ENCODE measurements at regions not wholly inside any gene's neighbourhood (a gene's known extent, or its start where the extent isn't known, plus 50 kb on each side); places are given as distances from the start of the nearest gene placed in this dataset.

DNA sequence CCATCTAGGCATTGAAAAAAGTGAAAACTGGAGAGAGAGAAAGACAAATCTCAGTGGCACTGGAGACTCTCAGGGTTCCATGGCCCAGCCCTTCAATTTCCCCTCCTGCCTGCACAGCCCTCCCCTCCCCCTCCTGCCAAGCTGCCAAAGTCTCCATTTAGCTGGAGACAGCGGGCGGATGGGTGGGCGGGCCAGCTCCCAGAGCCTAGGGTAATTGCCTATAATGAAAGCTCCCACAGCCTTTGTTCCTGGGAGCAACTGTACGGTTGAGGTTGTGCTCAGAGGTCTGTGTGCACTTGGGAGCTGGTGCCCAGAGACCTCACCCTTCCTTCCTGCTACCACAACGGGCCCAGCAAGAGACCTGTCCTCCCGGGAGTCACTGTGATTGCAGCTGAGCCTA lies 89.6 kb downstream of the NAV1 start:
- TF ChIP-seq, protein P1, sequence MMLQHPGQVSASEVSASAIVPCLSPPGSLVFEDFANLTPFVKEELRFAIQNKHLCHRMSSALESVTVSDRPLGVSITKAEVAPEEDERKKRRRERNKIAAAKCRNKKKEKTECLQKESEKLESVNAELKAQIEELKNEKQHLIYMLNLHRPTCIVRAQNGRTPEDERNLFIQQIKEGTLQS (IDR thresholded peaks at IDR 0.05): no peak
- no peak for TF ChIP-seq POLR2AphosphoS5 (IDR thresholded peaks at IDR 0.05; ENCODE audit: low read depth, low read length)
- TF ChIP-seq, protein P2, sequence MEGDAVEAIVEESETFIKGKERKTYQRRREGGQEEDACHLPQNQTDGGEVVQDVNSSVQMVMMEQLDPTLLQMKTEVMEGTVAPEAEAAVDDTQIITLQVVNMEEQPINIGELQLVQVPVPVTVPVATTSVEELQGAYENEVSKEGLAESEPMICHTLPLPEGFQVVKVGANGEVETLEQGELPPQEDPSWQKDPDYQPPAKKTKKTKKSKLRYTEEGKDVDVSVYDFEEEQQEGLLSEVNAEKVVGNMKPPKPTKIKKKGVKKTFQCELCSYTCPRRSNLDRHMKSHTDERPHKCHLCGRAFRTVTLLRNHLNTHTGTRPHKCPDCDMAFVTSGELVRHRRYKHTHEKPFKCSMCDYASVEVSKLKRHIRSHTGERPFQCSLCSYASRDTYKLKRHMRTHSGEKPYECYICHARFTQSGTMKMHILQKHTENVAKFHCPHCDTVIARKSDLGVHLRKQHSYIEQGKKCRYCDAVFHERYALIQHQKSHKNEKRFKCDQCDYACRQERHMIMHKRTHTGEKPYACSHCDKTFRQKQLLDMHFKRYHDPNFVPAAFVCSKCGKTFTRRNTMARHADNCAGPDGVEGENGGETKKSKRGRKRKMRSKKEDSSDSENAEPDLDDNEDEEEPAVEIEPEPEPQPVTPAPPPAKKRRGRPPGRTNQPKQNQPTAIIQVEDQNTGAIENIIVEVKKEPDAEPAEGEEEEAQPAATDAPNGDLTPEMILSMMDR (IDR thresholded peaks at IDR 0.05 in 2 of 3, conservative IDR thresholded peaks at IDR 0.05 in 1 of 3; ENCODE audit: borderline replicate concordance in 1 of 3, insufficient read depth in 1 of 3, low read depth in 2 of 3, low read length in 2 of 3): no peak
- no peak for TF ChIP-seq RAD21 (IDR thresholded peaks at IDR 0.05; ENCODE audit: low read depth)
- TF ChIP-seq, protein P3, sequence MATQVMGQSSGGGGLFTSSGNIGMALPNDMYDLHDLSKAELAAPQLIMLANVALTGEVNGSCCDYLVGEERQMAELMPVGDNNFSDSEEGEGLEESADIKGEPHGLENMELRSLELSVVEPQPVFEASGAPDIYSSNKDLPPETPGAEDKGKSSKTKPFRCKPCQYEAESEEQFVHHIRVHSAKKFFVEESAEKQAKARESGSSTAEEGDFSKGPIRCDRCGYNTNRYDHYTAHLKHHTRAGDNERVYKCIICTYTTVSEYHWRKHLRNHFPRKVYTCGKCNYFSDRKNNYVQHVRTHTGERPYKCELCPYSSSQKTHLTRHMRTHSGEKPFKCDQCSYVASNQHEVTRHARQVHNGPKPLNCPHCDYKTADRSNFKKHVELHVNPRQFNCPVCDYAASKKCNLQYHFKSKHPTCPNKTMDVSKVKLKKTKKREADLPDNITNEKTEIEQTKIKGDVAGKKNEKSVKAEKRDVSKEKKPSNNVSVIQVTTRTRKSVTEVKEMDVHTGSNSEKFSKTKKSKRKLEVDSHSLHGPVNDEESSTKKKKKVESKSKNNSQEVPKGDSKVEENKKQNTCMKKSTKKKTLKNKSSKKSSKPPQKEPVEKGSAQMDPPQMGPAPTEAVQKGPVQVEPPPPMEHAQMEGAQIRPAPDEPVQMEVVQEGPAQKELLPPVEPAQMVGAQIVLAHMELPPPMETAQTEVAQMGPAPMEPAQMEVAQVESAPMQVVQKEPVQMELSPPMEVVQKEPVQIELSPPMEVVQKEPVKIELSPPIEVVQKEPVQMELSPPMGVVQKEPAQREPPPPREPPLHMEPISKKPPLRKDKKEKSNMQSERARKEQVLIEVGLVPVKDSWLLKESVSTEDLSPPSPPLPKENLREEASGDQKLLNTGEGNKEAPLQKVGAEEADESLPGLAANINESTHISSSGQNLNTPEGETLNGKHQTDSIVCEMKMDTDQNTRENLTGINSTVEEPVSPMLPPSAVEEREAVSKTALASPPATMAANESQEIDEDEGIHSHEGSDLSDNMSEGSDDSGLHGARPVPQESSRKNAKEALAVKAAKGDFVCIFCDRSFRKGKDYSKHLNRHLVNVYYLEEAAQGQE (IDR thresholded peaks at IDR 0.05; ENCODE audit: low read depth): no peak
- no peak for TF ChIP-seq ELF1 (IDR thresholded peaks at IDR 0.05; ENCODE audit: borderline replicate concordance, low read depth)
- TF ChIP-seq JUND (IDR thresholded peaks at IDR 0.05): no peak
- TF ChIP-seq EZH2phosphoT487 (IDR thresholded peaks at IDR 0.05; ENCODE audit: borderline replicate concordance): no peak
- TF ChIP-seq EZH2 (IDR thresholded peaks at IDR 0.05): no peak
- no peak for TF ChIP-seq EGR1 (IDR thresholded peaks at IDR 0.05; ENCODE audit: low read depth)
- TF ChIP-seq, protein P4, sequence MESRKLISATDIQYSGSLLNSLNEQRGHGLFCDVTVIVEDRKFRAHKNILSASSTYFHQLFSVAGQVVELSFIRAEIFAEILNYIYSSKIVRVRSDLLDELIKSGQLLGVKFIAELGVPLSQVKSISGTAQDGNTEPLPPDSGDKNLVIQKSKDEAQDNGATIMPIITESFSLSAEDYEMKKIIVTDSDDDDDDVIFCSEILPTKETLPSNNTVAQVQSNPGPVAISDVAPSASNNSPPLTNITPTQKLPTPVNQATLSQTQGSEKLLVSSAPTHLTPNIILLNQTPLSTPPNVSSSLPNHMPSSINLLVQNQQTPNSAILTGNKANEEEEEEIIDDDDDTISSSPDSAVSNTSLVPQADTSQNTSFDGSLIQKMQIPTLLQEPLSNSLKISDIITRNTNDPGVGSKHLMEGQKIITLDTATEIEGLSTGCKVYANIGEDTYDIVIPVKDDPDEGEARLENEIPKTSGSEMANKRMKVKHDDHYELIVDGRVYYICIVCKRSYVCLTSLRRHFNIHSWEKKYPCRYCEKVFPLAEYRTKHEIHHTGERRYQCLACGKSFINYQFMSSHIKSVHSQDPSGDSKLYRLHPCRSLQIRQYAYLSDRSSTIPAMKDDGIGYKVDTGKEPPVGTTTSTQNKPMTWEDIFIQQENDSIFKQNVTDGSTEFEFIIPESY (IDR thresholded peaks at IDR 0.05; ENCODE audit: extremely low read depth, insufficient replicate concordance, low read length): no peak
- no peak for TF ChIP-seq CBX3 (IDR thresholded peaks at IDR 0.05; ENCODE audit: low read depth)
- no peak for TF ChIP-seq TCF7L2 (IDR thresholded peaks at IDR 0.05; ENCODE audit: borderline replicate concordance, extremely low read depth, insufficient read depth, insufficient read length)
